HepG2 (cell line): ENCODE measurements at regions not wholly inside any gene's neighbourhood (a gene's known extent, or its start where the extent isn't known, plus 50 kb on each side); places are given as distances from the start of the nearest gene placed in this dataset.

Experiments used
- ATAC-seq: fragments of 200-7000 bp; cut with Tn5 transposase; 3 replicates; pipeline ENCODE4 v1.9.1; 2020; ENCODE audit warnings: mild to moderate bottlenecking, moderate library complexity
- BruUV-seq: library from RNA; stranded (reverse); fragments of 400-500 nt; replicated peaks from 2 replicates; lab custom pipeline; 2021; lab: Mats Ljungman, UMichigan
- CTCF ChIA-PET: fragments of 300-600 bp; formaldehyde crosslinking; extraction: SDS; loops from one replicate; lab custom pipeline; 2021; ENCODE audit warnings: low total read pairs, inconsistent platforms, low intra/inter-chr PET ratio; lab: Yijun Ruan, JAX
- POLR2A ChIA-PET: fragments of 350-600 bp; sonication (Branson Sonifier 250); formaldehyde crosslinking; loops from one replicate; lab custom pipeline; 2020; ENCODE audit warnings: antibody characterized with exemption, inconsistent platforms; lab: Yijun Ruan, JAX
- DNase-seq: peaks from one replicate; pipeline ENCODE4 v3.0.0-alpha.2; 2015; ENCODE audit warnings: low spot score
- FAIRE-seq: peaks from 3 replicates; lab custom pipeline; 2011; peaks lifted over from hg19 to GRCh38; lab: Jason Lieb, UNC
- H2AFZ ChIP-seq: one replicate; pipeline ENCODE4 v1.6.1; 2011; ENCODE audit warnings: low read length, inconsistent platforms
- H3K27ac ChIP-seq: fragments of 300-600 bp; 3 replicates; pipeline ENCODE4 v1.8.0; 2011; ENCODE audit warnings: mixed run types, mild to moderate bottlenecking, mixed read lengths, low read length, inconsistent platforms; ENCODE audit not compliant: insufficient read depth; ENCODE audit errors: extremely low read length
- H3K27me3 ChIP-seq, 2 experiments: fragments of 200-600 bp in 1 of 2; 2 replicates in 1 of 2; 3 replicates in 1 of 2; pipeline versions ENCODE4 v1.6.0 to v1.8.0; 2011; ENCODE audit warnings: low read length in 2 of 2, mild to moderate bottlenecking in 2 of 2, moderate library complexity in 2 of 2, inconsistent platforms in 1 of 2; ENCODE audit not compliant: insufficient read depth in 2 of 2, control insufficient read depth in 1 of 2
- H3K36me3 ChIP-seq, 2 experiments: fragments of 200-600 bp in 1 of 2; replicated peaks in 1 of 2; 2 replicates in 1 of 2; 3 replicates in 1 of 2; pipeline versions ENCODE4 v1.5.1 to v1.8.0; 2011; ENCODE audit warnings: low read length in 2 of 2, inconsistent platforms in 1 of 2; ENCODE audit not compliant: insufficient read depth in 2 of 2, control insufficient read depth in 1 of 2
- H3K4me1 ChIP-seq: 2 replicates; pipeline ENCODE4 v1.5.1; 2012; ENCODE audit warnings: low read length, inconsistent platforms; ENCODE audit not compliant: insufficient read depth
- H3K4me2 ChIP-seq: 2 replicates; pipeline ENCODE4 v1.6.0; 2011; ENCODE audit warnings: low read depth, low read length, inconsistent platforms
- H3K4me3 ChIP-seq, 3 experiments: fragments of 200-600 bp in 1 of 3; sonication (generic), shearing (Covaris generic) in 1 of 3; replicated peaks in 1 of 3; 2 replicates each; pipeline ENCODE4 v1.5.1; 2011 to 2016; ENCODE audit warnings: low read length in 3 of 3, inconsistent platforms in 2 of 3, low read depth in 2 of 3, mild to moderate bottlenecking in 2 of 3, control low read depth in 1 of 3, mixed read lengths in 1 of 3; ENCODE audit not compliant: insufficient read depth in 1 of 3
- H3K79me2 ChIP-seq: one replicate; pipeline ENCODE4 v1.6.1; 2011; ENCODE audit warnings: low read length, inconsistent platforms; ENCODE audit not compliant: insufficient read depth
- H3K9ac ChIP-seq: 2 replicates; pipeline ENCODE4 v1.6.0; 2011; ENCODE audit warnings: mild to moderate bottlenecking, low read depth, low read length, inconsistent platforms; ENCODE audit not compliant: insufficient read depth
- H3K9me3 ChIP-seq: 2 replicates; pipeline ENCODE4 v1.5.1; 2012; ENCODE audit warnings: mild to moderate bottlenecking, low read length
- H4K20me1 ChIP-seq: 2 replicates; pipeline ENCODE4 v1.6.0; 2011; ENCODE audit warnings: inconsistent platforms, mild to moderate bottlenecking, low read length, moderate library complexity; ENCODE audit not compliant: insufficient read depth
- CBX1 ChIP-seq: IDR thresholded peaks from one replicate; pipeline ENCODE4 v1.6.1; 2016; ENCODE audit warnings: antibody characterized with exemption, low read depth
- DZIP1 ChIP-seq: sonication (generic); formaldehyde crosslinking; IDR thresholded peaks from 2 replicates; pipeline ENCODE4 v1.5.0; 2020; ENCODE audit warnings: mild to moderate bottlenecking, missing genetic modification reagents
- FOXP1 ChIP-seq, 2 experiments: fragments of 450-650 bp in 1 of 2; IDR thresholded peaks; 2 replicates each; pipeline ENCODE4 v1.6.1; 2017 to 2018; ENCODE audit warnings: antibody characterized with exemption in 1 of 2
- GPN1 ChIP-seq: sonication (generic); formaldehyde crosslinking; IDR thresholded peaks from 2 replicates; pipeline ENCODE4 v1.5.1; 2020; ENCODE audit warnings: missing genetic modification reagents, borderline replicate concordance
- GTF2F1 ChIP-seq: fragments of 150-350 bp; IDR thresholded peaks from 2 replicates; pipeline ENCODE4 v1.6.1; 2014; ENCODE audit warnings: low read length
- HNRNPL ChIP-seq: fragments of 200-400 bp; formaldehyde crosslinking; IDR thresholded peaks from 2 replicates; pipeline ENCODE4 v1.6.1; 2017; ENCODE audit warnings: mild to moderate bottlenecking, low read depth, low read length
- IRF9 ChIP-seq: sonication (generic); formaldehyde crosslinking; IDR thresholded peaks from 2 replicates; pipeline ENCODE4 v1.8.0; 2022; ENCODE audit warnings: missing genetic modification reagents, mild to moderate bottlenecking, borderline replicate concordance
- JUN ChIP-seq: sonication (generic); formaldehyde crosslinking; IDR thresholded peaks from 2 replicates; pipeline ENCODE4 v1.4.0; 2020; ENCODE audit warnings: mild to moderate bottlenecking, missing genetic modification reagents
- KLF13 ChIP-seq: sonication (generic); formaldehyde crosslinking; IDR thresholded peaks from 2 replicates; pipeline ENCODE4 v1.4.0; 2020; ENCODE audit warnings: mild to moderate bottlenecking, missing genetic modification reagents
- MIXL1 ChIP-seq: IDR thresholded peaks from 2 replicates; pipeline ENCODE4 v1.6.1; 2016
- NFKB2 ChIP-seq: sonication (generic); formaldehyde crosslinking; IDR thresholded peaks from 2 replicates; pipeline ENCODE4 v1.4.0; 2020; ENCODE audit warnings: missing genetic modification reagents, borderline replicate concordance
- RBM22 ChIP-seq: fragments of 200-400 bp; formaldehyde crosslinking; optimal IDR thresholded peaks from 2 replicates; pipeline ENCODE3; 2017; ENCODE audit warnings: mild to moderate bottlenecking, low read length, moderate library complexity
- SAP130 ChIP-seq: IDR thresholded peaks from 2 replicates; pipeline ENCODE4 v1.6.1; 2016; ENCODE audit warnings: low read depth
- SMAD3 ChIP-seq: sonication (generic); formaldehyde crosslinking; IDR thresholded peaks from 2 replicates; pipeline ENCODE4 v1.4.0; 2020; ENCODE audit warnings: missing genetic modification reagents
- ZFP91 ChIP-seq: sonication (generic); formaldehyde crosslinking; IDR thresholded peaks from 2 replicates; pipeline ENCODE4 v1.9.0; 2022; ENCODE audit warnings: missing genetic modification reagents, mild to moderate bottlenecking, borderline replicate concordance
- ZKSCAN5 ChIP-seq: sonication (generic); formaldehyde crosslinking; IDR thresholded peaks from 2 replicates; pipeline ENCODE4 v1.5.1; 2020; ENCODE audit warnings: mild to moderate bottlenecking, missing genetic modification reagents
- ZNF44 ChIP-seq: sonication (generic); formaldehyde crosslinking; IDR thresholded peaks from 2 replicates; pipeline ENCODE4 v1.5.1; 2020; ENCODE audit warnings: mild to moderate bottlenecking, missing genetic modification reagents
- ZNF672 ChIP-seq: sonication (generic); formaldehyde crosslinking; IDR thresholded peaks from 2 replicates; pipeline ENCODE4 v1.8.1; 2022; ENCODE audit warnings: missing genetic modification reagents
- WGBS: methylation state at CpG from one replicate; pipeline ENCODE4 v1.1.6; 2017; ENCODE audit warnings: low lambda C conversion rate; 5-methylcytosine and 5-hydroxymethylcytosine counted together
- in situ Hi-C: cut with HindIII; loops from 2 replicates; pipeline ENCODE4 v1.10.0; 2017; ENCODE audit warnings: low pct_unique_long_range_greater_than_20kb; ENCODE audit not compliant: extremely low pct_ligation_motif_present
- intact Hi-C: fragments of 100-400 bp; cut with micrococcal nuclease; formaldehyde crosslinking; loops from one replicate; pipeline ENCODE4 v1.10.0; 2022; ENCODE audit not compliant: unreplicated experiment
- TF ChIP-seq, protein P1 (sequence below): sonication (generic); formaldehyde crosslinking; IDR thresholded peaks from 2 replicates; pipeline ENCODE4 v1.9.0; 2021; ENCODE audit warnings: missing genetic modification reagents, borderline replicate concordance
- TF ChIP-seq, protein P2 (sequence below): sonication (generic); formaldehyde crosslinking; IDR thresholded peaks from 2 replicates; pipeline ENCODE4 v1.8.1; 2022; ENCODE audit warnings: mild to moderate bottlenecking, missing genetic modification reagents

GRCh38 chr15:48017747-48018146, 103.0 kb upstream of the SLC24A5 start:
- BruUV-seq: no TSS peak

More at GRCh38 chr15:48017747-48018146, 103.0 kb upstream of the SLC24A5 start:
- Histone ChIP-seq H3K9me3 (no peaks in the 10 kb centered on the region), H4K20me1 (no peaks in the 10 kb centered on the region), H2AFZ (no peak overlapping the region), H3K36me3 (no peaks in the 10 kb centered on the region), H3K9ac (no peak overlapping the region), H3K27me3 (no peaks in the 10 kb centered on the region), H3K4me2 (no peak overlapping the region), H3K4me1 (no peaks in the 10 kb centered on the region), H3K27ac (no peak overlapping the region), H3K4me3 (no peak overlapping the region), H3K79me2 (no peaks in the 10 kb centered on the region)
- in situ Hi-C loops: no loop called here
- ATAC-seq (no peak), FAIRE-seq (no peak), DNase-seq (no peak)
- CTCF ChIA-PET: no interaction called here
- 0% methylated on average over 2 of the region's 3 CpGs for WGBS
- POLR2A ChIA-PET: no interaction called here
- intact Hi-C loops: no loop called here
- TF ChIP-seq IRF9 (no peak), ZKSCAN5 (no peak), GPN1 (no peak), FOXP1 (IDR thresholded peaks at IDR 0.05) (no peak), FOXP1 (CRISPR knock-in tag; IDR thresholded peaks at IDR 0.05) (no peak), MIXL1 (CRISPR knock-in tag) (no peak), ZNF44 (CRISPR knock-in tag) (no peak), HNRNPL (no peak), ZFP91 (CRISPR knock-in tag) (no peak), CBX1 (no peak), SAP130 (no peak), GTF2F1 (no peak), ZNF672 (no peak), SMAD3 (no peak), DZIP1 (CRISPR knock-in tag) (no peak), JUN (no peak), KLF13 (CRISPR knock-in tag) (no peak), NFKB2 (no peak), RBM22 (no peak)
- TF ChIP-seq, protein P1, sequence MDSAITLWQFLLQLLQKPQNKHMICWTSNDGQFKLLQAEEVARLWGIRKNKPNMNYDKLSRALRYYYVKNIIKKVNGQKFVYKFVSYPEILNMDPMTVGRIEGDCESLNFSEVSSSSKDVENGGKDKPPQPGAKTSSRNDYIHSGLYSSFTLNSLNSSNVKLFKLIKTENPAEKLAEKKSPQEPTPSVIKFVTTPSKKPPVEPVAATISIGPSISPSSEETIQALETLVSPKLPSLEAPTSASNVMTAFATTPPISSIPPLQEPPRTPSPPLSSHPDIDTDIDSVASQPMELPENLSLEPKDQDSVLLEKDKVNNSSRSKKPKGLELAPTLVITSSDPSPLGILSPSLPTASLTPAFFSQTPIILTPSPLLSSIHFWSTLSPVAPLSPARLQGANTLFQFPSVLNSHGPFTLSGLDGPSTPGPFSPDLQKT: no peak
- TF ChIP-seq, protein P2, sequence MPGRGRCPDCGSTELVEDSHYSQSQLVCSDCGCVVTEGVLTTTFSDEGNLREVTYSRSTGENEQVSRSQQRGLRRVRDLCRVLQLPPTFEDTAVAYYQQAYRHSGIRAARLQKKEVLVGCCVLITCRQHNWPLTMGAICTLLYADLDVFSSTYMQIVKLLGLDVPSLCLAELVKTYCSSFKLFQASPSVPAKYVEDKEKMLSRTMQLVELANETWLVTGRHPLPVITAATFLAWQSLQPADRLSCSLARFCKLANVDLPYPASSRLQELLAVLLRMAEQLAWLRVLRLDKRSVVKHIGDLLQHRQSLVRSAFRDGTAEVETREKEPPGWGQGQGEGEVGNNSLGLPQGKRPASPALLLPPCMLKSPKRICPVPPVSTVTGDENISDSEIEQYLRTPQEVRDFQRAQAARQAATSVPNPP (CRISPR knock-in tag): no peak
